MM.1S (cell line): ENCODE measurements at regions not wholly inside any gene's neighbourhood (a gene's known extent, or its start where the extent isn't known, plus 50 kb on each side); places are given as distances from the start of the nearest gene placed in this dataset.

Source experiments
- DNase-seq: peaks from one replicate; pipeline ENCODE4 v3.0.0-alpha.2; 2015
- H2AFZ ChIP-seq: fragments of 300-600 bp; sonication (generic); 2 replicates; pipeline ENCODE4 v1.6.0; 2016; ENCODE audit warnings: antibody characterized with exemption, low read length
- H3F3A ChIP-seq: fragments of 300-600 bp; sonication (generic); 2 replicates; pipeline ENCODE4 v1.6.1; 2016; ENCODE audit warnings: mild to moderate bottlenecking, antibody characterized with exemption, low read length, moderate library complexity, mixed read lengths; ENCODE audit not compliant: insufficient read depth
- H3K27ac ChIP-seq: fragments of 300-600 bp; sonication (generic); 2 replicates; pipeline ENCODE4 v1.5.1; 2016; ENCODE audit warnings: mild to moderate bottlenecking, low read length
- H3K27me3 ChIP-seq: fragments of 300-600 bp; sonication (generic); replicated peaks from 2 replicates; pipeline ENCODE4 v1.6.0; 2016; ENCODE audit warnings: low read length; ENCODE audit not compliant: insufficient read depth
- H3K36me3 ChIP-seq: fragments of 300-600 bp; sonication (generic); replicated peaks from 2 replicates; pipeline ENCODE4 v1.6.1; 2016; ENCODE audit warnings: mild to moderate bottlenecking, low read length, mixed read lengths; ENCODE audit not compliant: insufficient read depth
- H3K4me1 ChIP-seq: fragments of 300-600 bp; sonication (generic); 2 replicates; pipeline ENCODE4 v1.6.1; 2016; ENCODE audit warnings: low read length, mixed read lengths
- H3K4me2 ChIP-seq: fragments of 300-600 bp; sonication (generic); 2 replicates; pipeline ENCODE4 v1.6.0; 2016; ENCODE audit warnings: low read depth, low read length
- H3K4me3 ChIP-seq: fragments of 300-600 bp; sonication (generic); 2 replicates; pipeline ENCODE4 v1.5.1; 2016; ENCODE audit warnings: low read length, mixed read lengths
- H3K79me2 ChIP-seq: fragments of 300-600 bp; sonication (generic); 2 replicates; pipeline ENCODE4 v1.6.1; 2016; ENCODE audit warnings: mixed run types, low read length, mixed read lengths
- H3K9ac ChIP-seq: fragments of 300-600 bp; sonication (generic); 2 replicates; pipeline ENCODE4 v1.6.1; 2016; ENCODE audit warnings: low read length, mixed read lengths
- H3K9me2 ChIP-seq: fragments of 300-600 bp; sonication (generic); replicated peaks from 2 replicates; pipeline ENCODE4 v1.6.1; 2016; ENCODE audit warnings: mild to moderate bottlenecking, low read length, mixed read lengths; ENCODE audit not compliant: insufficient read depth
- H3K9me3 ChIP-seq: fragments of 300-600 bp; sonication (generic); replicated peaks from 2 replicates; pipeline ENCODE4 v1.6.1; 2016; ENCODE audit warnings: mild to moderate bottlenecking, low read length, mixed read lengths; ENCODE audit not compliant: insufficient read depth
- H4K20me1 ChIP-seq: fragments of 300-600 bp; sonication (generic); 2 replicates; pipeline ENCODE4 v1.6.1; 2016; ENCODE audit warnings: mild to moderate bottlenecking, low read length, moderate library complexity, mixed read lengths; ENCODE audit not compliant: insufficient read depth
- EZH2 ChIP-seq: fragments of 300-600 bp; sonication (generic); optimal IDR thresholded peaks from 2 replicates; pipeline ENCODE3; 2017; ENCODE audit warnings: low read depth, mild to moderate bottlenecking, antibody characterized with exemption, low read length, mixed read lengths
- EZH2phosphoT487 ChIP-seq: fragments of 300-600 bp; sonication (generic); IDR thresholded peaks from 2 replicates; pipeline ENCODE4 v1.6.1; 2018; ENCODE audit warnings: antibody characterized with exemption, low read length
- TF ChIP-seq, protein P1 (sequence below): fragments of 300-600 bp; sonication (generic); IDR thresholded peaks from 2 replicates; pipeline ENCODE4 v1.5.1; 2016; ENCODE audit warnings: antibody characterized with exemption, low read length, mixed read lengths

DNA sequence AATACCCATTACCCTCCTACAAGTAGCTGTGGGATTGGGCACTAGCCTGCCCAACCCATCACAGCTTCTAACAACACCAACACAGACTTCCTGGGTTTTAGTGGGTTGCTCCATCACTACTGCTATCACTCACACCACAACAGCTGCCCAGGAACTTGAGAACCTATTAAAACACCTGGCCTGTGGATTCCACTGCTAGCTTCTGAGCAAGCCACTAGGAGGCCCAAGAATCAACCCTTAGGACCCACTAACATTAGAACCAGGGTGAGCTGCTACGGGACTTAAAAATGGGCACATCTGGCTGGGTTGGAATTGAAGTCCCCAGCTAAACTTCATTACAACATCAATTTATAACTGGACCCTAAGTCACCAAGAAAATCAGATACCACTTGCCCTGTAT is 113.2 kb upstream of the TP63 start:
- no peaks in the 10 kb centered on the region for H3K79me2 ChIP-seq
- TF ChIP-seq, protein P1, sequence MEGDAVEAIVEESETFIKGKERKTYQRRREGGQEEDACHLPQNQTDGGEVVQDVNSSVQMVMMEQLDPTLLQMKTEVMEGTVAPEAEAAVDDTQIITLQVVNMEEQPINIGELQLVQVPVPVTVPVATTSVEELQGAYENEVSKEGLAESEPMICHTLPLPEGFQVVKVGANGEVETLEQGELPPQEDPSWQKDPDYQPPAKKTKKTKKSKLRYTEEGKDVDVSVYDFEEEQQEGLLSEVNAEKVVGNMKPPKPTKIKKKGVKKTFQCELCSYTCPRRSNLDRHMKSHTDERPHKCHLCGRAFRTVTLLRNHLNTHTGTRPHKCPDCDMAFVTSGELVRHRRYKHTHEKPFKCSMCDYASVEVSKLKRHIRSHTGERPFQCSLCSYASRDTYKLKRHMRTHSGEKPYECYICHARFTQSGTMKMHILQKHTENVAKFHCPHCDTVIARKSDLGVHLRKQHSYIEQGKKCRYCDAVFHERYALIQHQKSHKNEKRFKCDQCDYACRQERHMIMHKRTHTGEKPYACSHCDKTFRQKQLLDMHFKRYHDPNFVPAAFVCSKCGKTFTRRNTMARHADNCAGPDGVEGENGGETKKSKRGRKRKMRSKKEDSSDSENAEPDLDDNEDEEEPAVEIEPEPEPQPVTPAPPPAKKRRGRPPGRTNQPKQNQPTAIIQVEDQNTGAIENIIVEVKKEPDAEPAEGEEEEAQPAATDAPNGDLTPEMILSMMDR = no peak
- TF ChIP-seq EZH2phosphoT487 = no peak
- TF ChIP-seq EZH2 = no peak
- no peak overlapping the region for H3K9ac ChIP-seq
- H3K4me3 ChIP-seq = no peak overlapping the region
- H3K9me3 ChIP-seq = no peaks in the 10 kb centered on the region
- no peak overlapping the region for H3K4me2 ChIP-seq
- H4K20me1 ChIP-seq = no peaks in the 10 kb centered on the region
- H3K4me1 ChIP-seq = no peaks in the 10 kb centered on the region
- no peak overlapping the region for H2AFZ ChIP-seq
- no peaks in the 10 kb centered on the region for H3F3A ChIP-seq
- H3K27me3 ChIP-seq = no peaks in the 10 kb centered on the region
- H3K36me3 ChIP-seq = no peaks in the 10 kb centered on the region
- H3K9me2 ChIP-seq = no peaks in the 10 kb centered on the region
- no peak overlapping the region for H3K27ac ChIP-seq
- no peak for DNase-seq

DNA sequence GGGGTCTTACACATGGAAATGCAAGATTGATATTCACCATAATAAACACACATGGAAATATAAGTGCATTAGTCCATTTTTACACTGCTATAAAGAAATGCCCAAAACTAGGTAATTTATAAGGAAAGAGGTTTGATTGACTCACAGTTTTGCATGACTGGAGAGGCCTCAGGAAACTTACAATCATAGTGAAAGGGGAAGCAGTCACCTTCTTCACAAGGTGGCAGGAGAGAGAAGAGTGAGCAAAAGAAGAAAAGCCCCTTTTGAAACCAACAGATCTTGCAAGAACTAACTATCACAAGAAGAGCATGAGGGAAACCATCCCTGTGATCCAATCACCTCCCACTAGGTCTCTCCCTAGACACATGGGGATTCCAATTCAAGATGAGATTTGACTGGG is 111.7 kb upstream of the TP63 start:
- H3K4me1 ChIP-seq = no peaks in the 10 kb centered on the region
- DNase-seq = no peak
- H3K27me3 ChIP-seq = no peaks in the 10 kb centered on the region
- no peaks in the 10 kb centered on the region for H3K79me2 ChIP-seq
- no peaks in the 10 kb centered on the region for H4K20me1 ChIP-seq
- H3K9me3 ChIP-seq = no peaks in the 10 kb centered on the region
- TF ChIP-seq EZH2phosphoT487 (no peak), EZH2 (no peak)
- TF ChIP-seq, protein P1 = no peak
- H3K27ac ChIP-seq = no peak overlapping the region
- H3K4me3 ChIP-seq = no peak overlapping the region
- H3F3A ChIP-seq = no peaks in the 10 kb centered on the region
- H3K9ac ChIP-seq = no peak overlapping the region
- H3K4me2 ChIP-seq = no peak overlapping the region
- no peak overlapping the region for H2AFZ ChIP-seq
- H3K36me3 ChIP-seq = no peaks in the 10 kb centered on the region
- no peaks in the 10 kb centered on the region for H3K9me2 ChIP-seq

DNA sequence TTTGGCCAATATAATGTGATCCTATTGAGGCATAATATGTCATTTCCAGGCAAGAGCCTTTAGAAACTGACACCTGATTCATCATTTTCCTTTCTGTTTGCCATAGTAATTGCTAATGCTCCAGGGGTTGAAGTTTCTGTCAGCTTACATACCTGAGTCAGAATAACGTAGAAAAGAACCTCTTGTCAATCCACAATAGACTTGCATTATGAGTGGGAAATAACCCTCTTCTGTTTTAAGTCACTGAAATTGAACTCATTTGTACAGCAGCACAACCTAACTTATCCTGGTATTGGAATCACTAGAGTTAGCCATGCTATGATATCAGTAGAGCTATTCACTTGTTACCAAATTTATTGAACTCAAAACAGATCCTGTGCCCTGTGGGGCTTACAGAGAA is 101.7 kb upstream of the TP63 start:
- Histone ChIP-seq H4K20me1 (no peaks in the 10 kb centered on the region), H3K79me2 (no peaks in the 10 kb centered on the region), H3K4me1 (no peaks in the 10 kb centered on the region), H3K9ac (no peak overlapping the region), H3K4me2 (no peak overlapping the region), H3K27me3 (no peaks in the 10 kb centered on the region), H3K27ac (no peak overlapping the region), H3K9me2 (no peaks in the 10 kb centered on the region), H3K36me3 (no peaks in the 10 kb centered on the region), H2AFZ (no peak overlapping the region), H3K9me3 (no peaks in the 10 kb centered on the region), H3K4me3 (no peak overlapping the region), H3F3A (no peaks in the 10 kb centered on the region)
- TF ChIP-seq EZH2 (no peak), EZH2phosphoT487 (no peak)
- TF ChIP-seq, protein P1 = no peak
- no peak for DNase-seq
